ENCODE measurements at regions not wholly inside any gene's neighbourhood (a gene's known extent, or its start where the extent isn't known, plus 50 kb on each side); places are given as distances from the start of the nearest gene placed in this dataset.
"Not testable (repeated sequence)": the region's sequence is repeated elsewhere in the genome, so short reads cannot be mapped to it uniquely, and the experiment has no call there.

DNA sequence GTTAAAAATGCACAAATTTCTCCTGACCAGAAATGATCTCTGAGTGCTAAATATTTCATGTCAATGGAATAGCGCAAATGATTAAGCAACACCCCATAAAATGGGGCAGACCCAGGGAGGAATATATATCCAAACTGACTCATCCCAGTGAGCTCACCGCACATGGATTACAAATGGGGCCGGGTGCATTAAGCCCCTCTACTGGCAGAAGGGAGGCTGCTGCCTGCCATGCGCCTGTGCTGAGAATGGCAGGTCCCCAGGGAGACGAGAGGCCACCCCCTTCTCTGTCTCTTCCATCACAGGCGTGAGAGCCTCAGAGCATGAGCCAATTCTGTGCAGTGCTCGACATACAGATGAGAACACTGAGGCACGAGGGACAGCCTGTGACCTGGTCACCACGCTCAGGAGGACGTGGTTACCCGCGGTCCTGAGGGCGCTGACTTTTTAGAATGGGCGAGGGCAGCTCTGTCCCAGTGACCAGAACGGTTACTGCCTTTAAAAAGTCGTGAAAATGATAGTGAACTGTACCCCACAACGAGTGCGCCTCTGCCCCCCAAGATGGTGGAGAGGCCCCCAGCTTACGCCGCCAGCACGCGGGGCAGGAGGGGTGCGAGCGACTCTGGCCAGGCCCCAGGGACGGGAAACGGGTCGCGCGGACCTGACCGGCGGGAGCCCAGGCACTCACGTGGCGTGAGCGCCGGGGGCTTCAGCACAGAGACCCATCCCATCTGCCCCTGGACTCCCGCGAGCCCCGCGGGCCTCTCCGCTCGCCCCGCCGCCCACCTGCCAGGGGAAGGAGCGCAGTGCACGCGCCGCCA lies 130.2 kb upstream of the ALDH3B2 start:
- peak in 1 of 14 donors; percentile 51 for DNase-seq

- DNase-seq: not testable (repeated sequence)
These were observed 129.1 kb upstream of the ALDH3B2 start for GRCh38 chr11:67803519-67803918.

- DNase-seq: not testable (repeated sequence)
These were observed 128.6 kb upstream of the ALDH3B2 start for GRCh38 chr11:67803055-67803454.

- DNase-seq: not testable (repeated sequence)
These were observed 128.2 kb upstream of the ALDH3B2 start for GRCh38 chr11:67802623-67803022.

GRCh38 chr11:67801397-67801796 lies 127.0 kb upstream of the ALDH3B2 start:
- not testable (repeated sequence) for DNase-seq

DNA sequence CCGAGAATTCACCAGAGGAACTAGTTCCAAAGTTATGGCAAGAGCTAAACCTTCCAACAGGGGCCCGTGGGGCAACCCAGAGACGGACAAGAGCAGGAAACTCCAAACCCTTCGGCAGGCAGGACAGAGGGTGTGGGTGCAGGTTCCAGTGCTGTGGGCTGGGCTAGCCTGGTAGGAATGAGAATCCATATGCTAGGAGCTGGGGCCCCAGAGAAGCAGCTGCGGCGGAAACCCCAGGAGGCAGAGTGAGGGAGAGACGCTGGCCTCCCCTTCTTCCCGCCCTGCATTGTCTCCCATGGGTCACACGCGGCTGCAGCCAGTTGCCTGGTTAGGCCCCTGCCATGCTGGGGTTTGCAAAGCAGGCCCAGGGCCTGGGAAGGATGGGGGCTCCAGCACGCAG lies 126.2 kb upstream of the ALDH3B2 start:
- DNase-seq: not testable (repeated sequence)

DNA sequence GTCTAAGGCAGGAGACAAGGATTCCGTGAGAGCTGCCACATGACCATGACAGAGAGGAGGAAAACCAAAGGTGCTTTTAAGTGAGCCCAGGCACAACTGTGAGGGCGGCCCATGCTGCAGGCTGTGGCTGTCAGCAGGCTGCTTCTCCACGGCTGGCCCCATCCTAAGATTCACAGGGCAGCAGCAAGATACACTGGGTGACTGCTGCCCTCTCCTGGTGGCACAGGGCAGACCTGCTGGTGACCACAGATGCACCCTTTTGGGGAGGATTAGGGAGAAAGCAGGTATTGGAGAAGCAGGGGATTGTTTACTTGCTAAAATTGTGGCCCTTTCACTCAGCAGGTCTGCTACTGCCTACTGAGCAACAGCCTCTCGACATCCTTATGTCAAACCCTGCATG lies 125.4 kb upstream of the ALDH3B2 start:
- DNase-seq: not testable (repeated sequence)

DNA sequence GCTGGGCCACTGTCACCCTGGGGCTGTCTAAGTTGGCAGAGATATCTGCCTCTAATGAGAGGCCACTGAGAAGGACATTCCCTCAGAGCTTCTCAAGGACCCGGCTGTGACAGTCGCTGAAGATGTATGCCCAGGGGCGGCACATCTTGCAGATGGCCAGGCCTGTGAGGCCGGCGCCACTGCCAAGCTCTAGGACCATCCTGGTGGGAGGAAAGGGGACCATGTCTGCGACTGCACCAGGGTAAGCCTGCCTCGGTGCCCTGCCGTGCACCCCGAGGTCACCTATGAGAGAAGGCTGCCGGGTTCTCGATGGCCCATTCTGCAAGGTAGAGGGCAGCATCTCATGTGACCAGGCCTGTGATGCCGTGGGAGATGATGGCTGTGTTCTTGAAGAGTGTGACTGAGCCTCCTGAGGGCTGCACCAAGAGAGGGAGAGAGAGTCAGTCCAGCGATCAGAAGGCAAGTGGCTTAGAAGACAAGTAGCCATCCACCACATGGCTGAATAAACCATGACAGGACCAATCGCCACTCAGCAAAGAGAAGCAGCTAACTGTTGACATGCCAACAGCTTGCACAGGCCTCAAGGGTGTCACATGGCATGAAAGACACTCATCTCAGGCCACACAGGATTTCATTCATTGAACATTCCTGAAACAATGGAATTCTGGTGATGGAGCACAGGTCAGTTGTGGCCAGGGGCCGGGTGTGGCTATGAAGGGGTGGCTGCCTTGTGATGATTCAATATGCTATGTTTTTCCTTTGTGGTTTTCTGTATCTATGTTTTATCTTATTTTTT lies 123.5 kb upstream of the ALDH3B2 start:
- DNase-seq: not testable (repeated sequence)

DNA sequence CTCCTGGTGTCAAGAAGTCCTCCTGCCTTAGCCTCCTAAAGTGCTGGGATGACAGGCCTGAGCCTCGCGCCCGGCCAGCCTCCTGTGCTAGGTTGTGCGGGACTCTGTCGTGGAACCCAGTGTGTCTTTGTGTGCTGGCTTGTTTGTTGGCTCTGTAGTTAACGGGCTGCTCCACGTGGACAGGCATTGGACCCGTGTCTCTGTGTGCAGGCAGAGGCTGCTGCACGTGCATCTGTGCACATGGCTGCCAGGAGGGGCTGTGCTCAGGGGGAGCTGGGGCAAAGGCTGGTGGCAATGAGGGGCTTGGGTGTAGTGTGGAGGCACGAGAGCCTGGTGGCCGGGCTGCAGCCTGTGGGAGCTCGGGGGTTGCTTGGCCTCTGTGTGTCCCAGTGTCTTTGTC lies 121.3 kb upstream of the ALDH3B2 start:
- DNase-seq: no peak

GRCh38 chr11:67793750-67794149 lies 119.3 kb upstream of the ALDH3B2 start:
- not testable (repeated sequence) for DNase-seq

DNA sequence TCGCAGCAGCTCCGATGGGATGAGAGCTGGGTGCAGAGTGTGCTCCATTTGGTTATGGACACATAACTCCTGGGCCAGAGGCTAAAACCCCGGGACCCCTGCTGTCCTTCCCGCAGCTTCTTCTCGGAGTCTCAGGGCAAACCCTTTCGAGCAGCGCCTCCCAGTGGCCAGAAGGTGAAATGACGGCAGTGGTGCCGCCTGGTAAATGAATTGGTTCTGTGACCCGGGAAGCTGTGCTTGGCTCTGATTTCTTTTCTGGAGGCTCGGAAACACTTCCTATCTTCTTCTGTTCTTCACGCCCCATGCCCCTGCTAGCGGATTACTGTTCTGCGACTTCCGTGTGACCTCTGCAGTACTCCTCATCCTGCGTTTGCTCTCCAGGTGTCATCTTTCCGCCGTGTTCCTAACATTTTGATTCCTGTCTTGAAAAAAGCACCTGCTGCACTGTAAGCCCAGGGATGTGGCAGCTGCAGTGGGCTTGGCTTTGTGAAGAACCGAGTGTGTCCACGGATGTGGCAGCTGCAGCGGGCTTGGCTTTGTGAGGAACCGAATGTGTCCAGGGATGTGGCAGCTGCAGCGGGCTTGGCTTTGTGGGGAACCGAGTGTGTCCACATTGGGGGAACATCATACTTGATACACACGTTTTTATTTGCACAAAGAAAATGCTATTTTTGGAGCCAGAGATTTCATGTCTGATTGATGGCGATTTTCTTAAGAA lies 118.0 kb upstream of the ALDH3B2 start:
- DNase-seq: peak in 6 of 14 donors; percentile 1 to 21 (median 6)

GRCh38 chr11:67791598-67792170 lies 117.3 kb upstream of the ALDH3B2 start:
- not testable (repeated sequence) for DNase-seq

- DNase-seq: not testable (repeated sequence)
These were observed 113.9 kb upstream of the ALDH3B2 start for GRCh38 chr11:67788341-67788695.

DNA sequence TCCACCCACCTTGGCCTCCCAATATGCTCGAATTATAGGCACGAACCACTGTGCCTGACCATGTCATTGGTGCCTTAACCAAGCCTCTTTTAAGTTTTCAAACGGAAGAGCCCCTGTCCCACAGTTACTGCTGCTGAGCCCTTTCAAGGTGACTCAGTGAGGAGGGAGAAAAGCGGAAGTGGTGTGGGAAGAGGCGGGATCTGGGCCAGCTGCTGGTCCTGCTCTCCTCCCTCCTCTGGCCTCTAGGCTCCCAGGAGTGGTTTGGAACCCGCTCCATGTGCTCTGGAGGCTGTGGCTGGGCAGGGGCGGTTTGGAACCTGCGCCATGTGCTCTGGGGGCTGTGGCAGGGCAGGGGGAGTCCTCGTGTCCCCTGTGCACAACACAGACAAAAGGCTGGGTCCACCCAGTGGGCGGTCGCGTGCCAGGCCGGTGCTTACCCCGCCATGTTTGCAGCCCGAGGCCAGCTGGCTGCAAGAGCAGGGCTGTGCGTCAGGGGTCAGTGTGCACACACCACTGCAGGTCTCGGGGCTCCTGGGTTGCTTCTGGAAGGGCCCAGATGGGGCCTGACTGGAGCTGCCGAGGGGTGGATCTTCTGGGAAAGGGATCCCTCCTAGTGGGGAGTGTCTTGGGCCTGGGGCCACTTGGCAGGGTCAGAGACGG lies 113.4 kb upstream of the ALDH3B2 start:
- DNase-seq: not testable (repeated sequence)

GRCh38 chr11:67781967-67782366 lies 107.5 kb upstream of the ALDH3B2 start:
- DNase-seq: not testable (repeated sequence)

- not testable (repeated sequence) for DNase-seq
These were observed 107.1 kb upstream of the ALDH3B2 start for GRCh38 chr11:67781506-67781905.

GRCh38 chr11:67780056-67780455 lies 105.6 kb upstream of the ALDH3B2 start:
- no peak for DNase-seq

DNA sequence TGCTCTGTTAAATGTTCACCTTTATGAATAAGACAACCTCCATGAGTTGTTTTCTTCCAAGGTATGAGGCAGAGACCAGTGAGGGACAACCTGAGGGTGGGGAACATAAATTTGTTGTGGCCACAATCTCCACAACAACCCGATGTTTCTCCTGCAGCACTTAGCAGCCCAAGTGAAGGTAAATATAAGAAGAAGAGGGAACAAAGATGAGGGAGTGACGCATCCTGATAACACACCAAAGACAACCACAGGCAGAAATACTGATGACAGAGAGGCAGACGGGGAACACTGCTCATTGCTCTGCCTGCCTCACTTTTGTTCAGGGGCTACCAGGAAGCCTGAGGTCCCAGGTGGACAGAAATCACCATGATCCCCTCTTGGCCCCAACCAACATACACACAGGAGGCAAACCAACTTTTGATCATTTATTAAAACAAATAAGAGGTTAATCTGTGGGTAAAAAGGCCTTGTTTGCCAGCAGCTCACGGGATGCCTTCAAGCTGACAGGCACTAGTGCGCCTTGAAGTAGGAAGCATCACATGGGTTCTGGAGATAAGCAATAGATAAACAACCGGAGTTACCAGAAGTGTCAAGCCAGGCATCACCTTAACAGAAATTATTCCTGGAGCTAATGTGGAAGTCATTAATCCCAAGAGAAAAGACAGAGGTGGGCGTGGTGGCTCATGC lies 104.9 kb upstream of the ALDH3B2 start:
- DNase-seq: not testable (repeated sequence)

GRCh38 chr11:67776852-67777520 lies 102.6 kb upstream of the ALDH3B2 start:
- no peak for DNase-seq

DNA sequence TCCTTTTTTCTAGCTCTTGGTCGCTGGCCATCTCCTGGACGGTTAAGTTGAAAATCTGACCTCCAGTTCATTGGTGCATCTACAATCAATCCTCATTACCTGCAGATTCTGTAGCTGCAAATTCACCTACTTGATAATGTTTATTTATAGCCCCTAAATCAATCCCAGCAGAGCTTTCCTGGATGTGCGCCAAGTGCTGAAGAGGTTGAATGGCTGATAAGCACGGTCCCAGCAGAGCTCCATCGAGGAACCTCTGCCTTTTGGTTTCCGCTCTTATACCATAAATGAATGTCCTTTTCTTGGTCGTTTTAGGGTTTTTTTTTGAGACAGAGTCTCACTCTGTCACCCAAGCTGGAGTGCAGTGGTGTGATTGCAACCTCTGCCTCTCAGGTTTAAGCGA lies 99.8 kb upstream of the ALDH3B2 start:
- not testable (repeated sequence) for DNase-seq
